Posterior vena cava (tissue), 2 donors: ENCODE measurements at regions not wholly inside any gene's neighbourhood (a gene's known extent, or its start where the extent isn't known, plus 50 kb on each side); places are given as distances from the start of the nearest gene placed in this dataset.

ENCODE experiments used
- DNase-seq: peaks from one replicate; pipeline ENCODE4 v3.0.0-alpha.2; 2020; ENCODE audit warnings: low spot score
- intact Hi-C, 2 donors: fragments of 100-400 bp; cut with DNase I; formaldehyde crosslinking; loops; one replicate each; pipeline versions ENCODE4 v1.14.1 to v1.14.2; 2022 to 2023
- donor health status: DM: yes; HTN: yes; CAD: no.
- donor health status: DM: yes; HTN: yes; CAD: no.

DNA sequence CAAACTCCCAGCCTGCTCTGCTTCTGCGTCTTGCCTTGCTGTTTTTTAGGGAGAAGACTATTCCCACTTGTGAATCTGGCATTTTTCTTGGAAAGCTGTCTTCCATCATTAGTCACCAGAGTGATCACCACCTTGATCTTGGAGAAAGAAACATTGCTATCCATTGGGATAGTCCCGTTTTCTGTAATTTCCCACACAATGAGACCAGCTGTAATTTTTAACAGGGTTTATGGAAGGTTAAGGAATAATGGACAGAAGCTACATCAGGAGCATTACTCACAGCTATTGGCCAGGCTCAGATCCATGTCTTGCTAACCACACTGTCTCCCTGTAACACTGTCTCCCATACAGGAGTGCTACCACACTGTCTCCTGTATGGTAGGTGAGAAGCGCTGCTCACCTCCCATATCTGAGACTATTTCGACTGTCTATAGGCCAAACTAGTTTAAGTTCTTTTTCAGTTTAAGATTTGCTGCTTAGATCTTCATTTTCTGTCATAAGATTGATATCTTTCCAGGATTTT is 523.0 kb downstream of the SPRY1 start:
- no peak for DNase-seq
- intact Hi-C loops, result no loop called here

DNA sequence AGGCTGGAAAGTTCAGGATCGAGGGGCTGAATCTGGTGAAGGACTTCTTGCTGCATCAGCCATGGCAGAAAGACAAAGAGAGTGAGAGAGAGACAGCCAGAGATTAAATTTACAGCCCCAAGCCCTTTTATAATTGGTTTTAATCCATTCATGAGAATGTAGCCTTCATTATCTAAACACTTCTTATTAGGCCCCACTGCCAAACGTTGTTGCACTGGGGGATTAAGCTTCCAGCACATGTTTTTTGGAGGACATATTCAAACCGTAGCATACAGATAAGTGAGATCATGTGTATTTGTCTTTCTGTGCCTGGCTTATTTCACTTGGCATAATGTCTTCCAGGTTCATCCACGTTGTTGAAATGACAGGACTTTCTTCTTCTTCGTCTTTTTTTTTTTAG is 524.7 kb downstream of the SPRY1 start:
- intact Hi-C loops, result no loop called here
- DNase-seq, result no peak

- intact Hi-C loops, result no loop called here
- no peak for DNase-seq
These were observed 526.3 kb downstream of the SPRY1 start for GRCh38 chr4:123922847-123923246.

DNA sequence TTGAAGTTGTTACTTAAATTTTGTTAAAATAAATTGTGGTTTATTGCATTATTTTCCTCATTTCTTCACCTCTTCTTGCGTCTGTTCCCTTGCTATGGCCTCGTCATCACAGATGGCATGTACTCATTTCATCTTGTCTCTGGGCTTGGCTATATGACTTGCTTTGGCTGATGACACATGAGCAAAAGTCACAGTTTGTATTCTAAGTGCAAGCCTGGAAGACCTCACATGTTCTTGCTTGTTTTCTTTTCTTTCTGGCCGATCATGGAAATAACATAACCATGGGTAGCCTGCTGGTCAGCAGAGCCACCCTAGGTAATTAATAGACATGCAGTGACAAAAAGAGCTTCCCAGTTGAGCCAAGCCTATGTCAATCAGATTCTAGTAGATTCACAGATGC is 527.9 kb downstream of the SPRY1 start:
- intact Hi-C loops, result no loop called here
- no peak for DNase-seq

DNA sequence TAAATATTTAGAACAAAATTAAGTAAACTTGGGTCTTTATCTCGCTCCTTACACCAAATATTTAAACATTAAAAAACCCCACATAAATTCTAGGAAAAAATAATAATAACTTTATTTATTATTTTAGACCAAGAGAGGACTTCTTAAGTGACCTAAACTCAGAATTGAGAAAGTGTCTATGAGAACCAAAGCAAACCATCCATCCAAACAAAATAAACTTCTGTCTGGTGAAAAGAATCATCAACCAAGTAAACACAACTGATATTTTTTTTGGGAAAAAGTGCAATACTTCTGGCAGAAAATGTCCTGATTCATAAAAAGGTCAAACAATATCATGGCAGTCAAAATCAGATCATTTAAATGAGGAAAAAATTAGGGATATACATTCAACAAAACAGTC is 533.0 kb downstream of the SPRY1 start:
- DNase-seq, result no peak
- intact Hi-C loops, result no loop called here

DNA sequence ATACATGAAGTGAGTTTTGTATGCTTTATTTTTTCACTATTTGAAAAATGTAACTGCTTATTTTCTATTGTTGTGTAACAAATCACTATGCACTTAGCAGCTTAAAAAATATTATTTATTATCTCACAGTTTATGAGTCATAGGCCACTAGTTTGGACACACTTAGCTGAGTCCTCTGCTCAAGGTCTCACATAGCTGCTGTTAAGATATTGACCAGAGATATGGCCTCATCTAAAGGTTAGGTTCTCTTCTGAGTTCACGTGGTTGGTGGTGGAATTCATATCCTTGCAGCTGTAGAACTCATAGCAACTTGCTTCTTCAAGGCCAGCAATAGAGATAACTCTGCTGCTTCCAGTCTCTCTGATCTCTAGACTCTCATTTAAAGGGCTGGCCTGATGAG is 534.4 kb downstream of the SPRY1 start:
- no peak for DNase-seq
- intact Hi-C loops, result no loop called here

GRCh38 chr4:123934096-123934495 is 537.5 kb downstream of the SPRY1 start:
- intact Hi-C loops, result no loop called here
- DNase-seq, result no peak

- no peak for DNase-seq
These were observed 540.0 kb downstream of the SPRY1 start for GRCh38 chr4:123936621-123937043.

GRCh38 chr4:123937581-123937980 is 541.0 kb downstream of the SPRY1 start:
- intact Hi-C loops, result no loop called here

More at GRCh38 chr4:123936621-123937043, 540.0 kb downstream of the SPRY1 start:
- intact Hi-C loops, result no loop called here

DNA sequence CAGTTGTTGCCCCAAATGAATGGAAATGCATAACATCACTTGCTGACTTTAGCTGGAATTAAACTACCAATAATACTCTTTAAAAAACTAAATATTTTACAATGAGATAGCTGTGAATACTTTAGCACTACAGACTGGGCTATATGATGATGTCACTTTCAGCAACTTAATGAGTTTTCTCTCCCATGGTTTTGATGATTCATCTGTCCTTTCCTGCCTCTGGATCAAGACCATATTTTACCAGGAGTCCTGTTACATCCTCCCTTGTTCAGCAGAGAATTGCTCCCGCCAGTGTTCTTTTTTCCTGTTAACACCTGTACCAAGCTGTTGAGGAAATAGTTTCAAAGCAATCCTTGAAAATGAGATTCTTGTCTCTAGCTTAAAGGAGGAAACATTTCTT is 543.0 kb downstream of the SPRY1 start:
- intact Hi-C loops, result no loop called here
- DNase-seq, result no peak

More at GRCh38 chr4:123937581-123937980, 541.0 kb downstream of the SPRY1 start:
- DNase-seq, result no peak

GRCh38 chr4:123940604-123941003 is 544.0 kb downstream of the SPRY1 start:
- intact Hi-C loops, result no loop called here
- no peak for DNase-seq

DNA sequence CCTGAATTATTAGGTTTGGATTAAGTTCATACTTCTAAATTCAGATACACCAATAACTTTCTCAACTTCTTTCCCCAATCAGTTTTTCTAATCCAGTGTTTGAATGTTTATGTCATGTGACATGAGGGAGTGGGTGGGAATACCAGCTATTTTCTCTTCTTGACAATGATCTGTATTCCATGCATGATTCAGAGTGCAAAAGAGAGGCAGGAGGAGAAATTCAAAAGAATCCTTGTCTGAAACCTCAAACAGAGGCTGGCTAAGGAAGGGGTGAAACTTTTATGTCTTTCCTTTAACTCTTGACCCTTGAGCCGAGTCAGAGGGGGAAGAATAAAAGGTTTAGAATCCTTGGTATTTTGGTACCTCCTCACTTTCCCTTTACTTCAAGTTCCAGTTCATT is 544.7 kb downstream of the SPRY1 start:
- no peak for DNase-seq
- intact Hi-C loops, result no loop called here

GRCh38 chr4:123943976-123944375 is 547.4 kb downstream of the SPRY1 start:
- intact Hi-C loops, result no loop called here
- no peak for DNase-seq

DNA sequence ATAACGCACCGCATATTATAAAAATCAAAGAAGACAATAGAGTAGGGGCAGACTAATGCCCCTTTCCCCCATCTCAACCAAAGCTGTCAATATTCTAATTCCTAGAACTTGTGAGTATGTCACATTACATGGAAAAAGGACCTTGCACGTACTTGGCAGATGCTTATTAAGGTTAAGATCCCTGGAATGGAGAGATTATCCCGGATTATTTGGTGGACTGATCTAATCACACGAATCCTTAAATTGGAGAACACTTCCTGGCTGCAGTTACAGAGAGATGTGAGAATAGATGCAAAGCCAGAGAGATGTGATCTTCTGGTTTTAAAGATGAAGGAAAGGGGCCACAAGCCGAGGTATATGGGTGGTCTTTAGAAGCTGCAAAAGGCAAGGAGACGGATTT is 548.7 kb downstream of the SPRY1 start:
- intact Hi-C loops, result no loop called here
- DNase-seq, result no peak

- intact Hi-C loops, result no loop called here
- no peak for DNase-seq
These were observed 553.9 kb downstream of the SPRY1 start for GRCh38 chr4:123950530-123950929.

DNA sequence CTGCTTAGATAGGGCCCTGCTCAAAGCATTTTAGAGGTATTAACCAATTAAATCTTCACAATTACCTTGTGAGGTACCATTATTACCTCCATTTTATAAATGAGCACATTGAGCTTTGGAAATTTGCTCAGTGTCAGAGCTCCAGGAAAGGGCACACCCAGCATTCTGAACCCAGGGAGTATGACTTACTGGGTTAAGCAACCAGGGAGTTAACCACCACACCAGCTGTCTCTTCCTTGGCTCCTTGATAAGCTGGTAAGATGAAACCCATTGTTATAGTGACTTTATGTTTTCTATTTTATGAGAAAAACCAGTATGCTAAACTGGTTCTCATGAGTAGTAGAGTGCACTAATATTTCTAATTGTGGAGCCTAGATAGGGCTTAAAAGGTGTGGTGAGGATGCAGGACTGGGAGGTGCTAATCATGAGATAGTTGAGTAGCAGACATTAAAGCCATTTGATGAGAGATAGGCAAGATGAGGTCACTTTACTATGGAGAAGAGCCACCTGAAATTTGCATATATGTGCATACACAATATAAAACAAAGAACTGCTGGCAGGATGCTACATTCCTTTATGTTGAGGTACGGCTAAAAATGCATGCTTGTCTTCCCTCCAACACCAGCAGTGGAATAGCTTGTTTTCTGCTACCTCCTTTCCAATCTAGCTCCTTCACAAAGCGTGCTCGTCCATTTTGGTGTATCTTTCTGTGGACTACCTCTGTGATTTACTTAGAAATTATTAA is 556.1 kb downstream of the SPRY1 start:
- intact Hi-C loops, result no loop called here
- DNase-seq, result no peak

DNA sequence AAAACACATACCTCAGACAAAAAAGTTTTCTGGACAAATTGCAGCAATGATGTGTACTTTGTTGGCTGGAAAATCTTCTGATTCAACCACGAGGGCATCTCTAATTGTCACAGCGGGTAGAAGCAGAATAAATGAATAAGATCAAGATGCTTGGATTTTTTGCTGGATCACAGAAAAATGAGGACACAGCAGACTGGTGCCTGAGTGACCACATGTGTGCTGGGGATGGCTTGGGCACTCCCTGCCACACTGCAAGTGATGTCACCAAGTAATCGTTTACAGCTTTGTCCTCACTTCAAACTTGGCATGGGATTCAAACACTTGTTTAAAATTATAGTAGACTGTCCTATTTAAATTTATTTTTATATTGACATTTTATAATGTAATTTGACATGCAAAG is 557.0 kb downstream of the SPRY1 start:
- no peak for DNase-seq
- intact Hi-C loops, result no loop called here

GRCh38 chr4:123954220-123954619 is 557.6 kb downstream of the SPRY1 start:
- no peak for DNase-seq
- intact Hi-C loops, result no loop called here

DNA sequence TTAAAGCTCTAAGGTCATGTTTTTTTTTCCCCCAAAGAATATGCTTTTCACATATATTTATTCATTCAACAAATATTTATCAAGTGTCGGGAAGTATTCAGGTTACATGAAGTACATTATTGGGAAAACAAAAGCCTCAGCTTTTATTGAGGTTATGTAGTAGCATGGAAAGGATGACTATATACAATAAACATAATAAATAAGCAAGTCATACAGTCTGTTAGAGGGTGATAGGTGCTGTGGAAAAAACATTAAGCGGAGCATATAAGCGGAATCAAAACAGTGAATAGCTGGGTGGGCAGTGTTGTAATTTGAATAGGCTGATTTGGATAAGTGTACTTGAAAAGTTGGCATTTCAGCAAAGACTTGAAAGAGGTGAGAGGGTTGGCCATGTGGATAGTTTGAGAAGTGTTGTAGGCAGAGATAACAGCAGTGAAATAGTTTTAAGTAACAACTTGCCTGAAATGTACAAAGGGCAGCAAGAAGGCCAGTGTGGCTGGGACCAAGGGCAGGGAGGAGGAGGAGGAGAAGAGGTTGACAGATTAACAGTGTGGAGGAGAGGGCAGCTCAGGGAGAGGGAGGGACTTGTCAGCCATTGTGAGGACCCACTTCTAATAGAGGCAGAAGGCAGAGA is 558.7 kb downstream of the SPRY1 start:
- intact Hi-C loops, result no loop called here

DNA sequence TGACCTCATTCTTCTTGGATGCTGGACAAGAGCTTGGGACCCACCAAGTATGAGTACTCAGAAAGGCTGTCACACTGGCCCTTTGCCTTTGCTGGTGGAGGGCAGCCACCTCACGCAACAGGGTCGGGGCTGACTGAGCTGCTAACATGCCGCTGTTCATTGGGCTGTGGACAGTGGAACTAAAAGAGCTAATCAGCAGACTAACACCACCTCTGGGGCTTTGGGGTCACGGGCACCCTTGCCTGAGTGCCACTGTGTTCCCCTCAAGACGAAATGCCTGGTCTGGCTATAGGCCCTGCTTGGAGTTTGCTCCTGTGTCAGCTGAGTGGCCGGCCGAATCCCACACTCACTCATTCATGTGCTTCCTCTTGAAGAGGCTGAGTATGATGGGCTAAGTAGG is 559.6 kb downstream of the SPRY1 start:
- DNase-seq, result no peak
- intact Hi-C loops, result no loop called here

More for the DNA sequence above, 558.7 kb downstream of the SPRY1 start:
- no peak for DNase-seq
